NCI-H2196 treated with DMSO at 0.1 percent for 48 hours (cell line): ENCODE measurements at regions not wholly inside any gene's neighbourhood (a gene's known extent, or its start where the extent isn't known, plus 50 kb on each side); places are given as distances from the start of the nearest gene placed in this dataset.

Source experiments
- DNase-seq: peaks from one replicate; lab custom pipeline; 2025; ENCODE audit not compliant: unreplicated experiment; lab: John Stamatoyannopoulos, UW

DNA sequence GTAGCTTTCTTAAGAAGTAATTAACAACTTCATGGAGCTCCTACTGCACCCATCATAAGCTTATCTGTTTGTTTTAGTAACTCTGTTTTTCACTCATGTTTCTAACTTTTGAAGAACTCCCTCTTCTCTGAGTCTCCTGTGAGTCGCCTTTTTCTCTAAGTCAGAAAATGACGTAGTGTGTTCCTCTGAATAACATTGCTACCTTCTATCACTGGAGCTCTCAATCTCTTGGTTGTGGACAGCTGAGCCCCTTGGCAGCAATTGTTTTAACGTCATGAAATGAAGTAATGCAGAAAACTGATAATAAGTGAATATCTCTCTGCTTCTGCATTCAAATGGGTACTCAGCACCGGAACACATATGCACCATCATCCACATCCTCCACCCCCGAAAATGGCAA lies 433.3 kb upstream of the SALL3 start:
- DNase-seq = no peak

DNA sequence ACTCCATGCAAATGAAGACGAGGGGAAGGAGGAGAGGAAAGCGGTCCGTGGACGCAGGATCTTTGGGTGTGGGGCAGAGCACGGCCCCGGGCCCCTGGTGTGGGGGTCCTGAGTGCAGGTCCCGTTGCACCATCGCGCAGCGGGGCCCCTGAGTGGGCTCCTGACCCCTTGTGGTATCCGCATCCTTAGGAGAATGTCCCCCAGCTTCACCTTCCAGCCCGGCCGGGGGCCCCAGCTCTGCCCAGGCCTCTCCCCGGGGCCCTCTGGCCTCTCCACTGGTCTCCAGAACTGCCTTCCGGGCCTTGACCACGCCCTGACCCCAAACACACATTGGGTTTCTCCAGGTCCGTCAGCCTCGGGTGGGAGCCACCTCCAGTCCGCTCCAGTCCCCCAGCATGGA lies 431.8 kb upstream of the SALL3 start:
- no peak for DNase-seq

DNA sequence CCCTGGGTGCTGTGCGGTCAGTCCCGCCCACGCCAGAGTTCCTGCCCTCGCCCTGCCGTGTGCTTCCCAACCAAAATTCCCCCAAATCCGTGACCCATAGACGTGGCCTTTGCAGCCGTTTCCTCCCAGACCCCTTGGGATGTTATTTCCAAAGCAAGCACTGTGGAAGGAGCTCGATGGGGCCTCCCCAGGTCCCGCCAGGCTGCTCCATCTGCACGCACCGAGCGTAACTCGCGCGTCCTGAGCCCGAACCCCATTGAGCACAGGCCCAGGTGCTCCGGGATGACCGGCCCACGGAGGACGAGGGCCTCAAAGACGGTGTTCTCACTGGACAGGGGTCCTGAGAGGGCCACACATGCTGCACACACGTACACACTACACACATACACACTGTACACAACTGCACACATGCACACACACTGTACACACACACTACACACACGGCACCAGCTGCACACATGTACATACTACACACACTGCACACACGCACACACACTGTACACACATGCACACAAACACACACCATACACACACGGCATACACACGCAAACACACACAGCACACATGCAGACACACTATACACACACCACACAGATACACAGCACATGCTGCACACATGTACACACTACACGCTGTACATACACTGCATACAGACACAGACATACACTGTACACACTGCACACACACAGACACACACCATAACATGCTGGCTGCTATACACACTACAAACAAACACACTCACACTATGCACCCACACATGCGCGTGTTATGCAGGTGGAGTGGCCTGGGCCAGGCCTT lies 431.2 kb upstream of the SALL3 start:
- DNase-seq = no peak

DNA sequence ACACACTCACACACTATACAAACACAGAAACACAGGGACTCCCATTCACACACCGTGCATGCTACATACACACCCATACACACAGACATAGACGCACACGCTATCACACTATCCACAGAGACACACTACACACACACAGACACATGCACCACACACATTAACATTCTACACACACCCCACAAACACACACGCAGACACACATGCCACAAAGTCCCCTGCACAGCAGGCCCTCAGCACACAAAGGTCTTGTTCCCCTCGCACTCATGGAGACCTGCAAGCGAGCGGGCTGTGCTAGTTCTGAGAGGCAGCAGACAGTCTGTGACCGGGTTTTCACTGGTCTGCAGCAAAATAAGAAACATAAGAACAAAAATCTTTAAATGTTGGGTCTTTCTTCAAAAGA lies 429.6 kb upstream of the SALL3 start:
- DNase-seq = no peak

DNA sequence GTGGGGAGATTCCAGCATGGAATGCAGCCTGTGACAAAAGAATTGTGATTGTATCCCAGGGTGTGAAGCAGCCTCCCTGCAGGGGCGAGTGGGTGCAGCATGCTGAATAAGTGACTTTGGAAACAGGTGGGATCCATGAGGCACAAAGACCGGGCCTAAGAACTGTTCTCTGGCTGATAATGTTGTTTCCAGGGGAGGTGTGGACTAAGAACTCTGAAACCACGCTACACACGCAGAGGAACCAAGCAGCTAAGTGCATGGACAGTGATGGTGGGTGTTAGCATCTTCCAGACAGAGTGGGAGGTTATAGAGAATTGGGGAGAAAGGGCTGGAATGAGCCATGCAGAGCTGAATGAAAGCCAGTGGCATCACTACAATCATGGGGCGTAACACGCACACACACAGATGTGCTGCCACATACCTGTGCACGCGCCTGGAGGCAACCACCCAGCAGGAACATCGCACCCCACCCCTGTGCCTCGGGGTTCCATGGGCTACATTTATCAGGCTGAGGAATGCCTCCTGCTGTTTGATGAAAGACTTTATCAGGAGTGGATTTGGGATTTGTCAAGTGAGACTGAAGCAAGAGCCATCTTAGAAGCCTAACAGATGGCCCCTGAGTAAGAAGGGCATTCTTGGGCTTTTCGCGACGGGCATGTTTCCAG lies 424.5 kb upstream of the SALL3 start:
- no peak for DNase-seq

DNA sequence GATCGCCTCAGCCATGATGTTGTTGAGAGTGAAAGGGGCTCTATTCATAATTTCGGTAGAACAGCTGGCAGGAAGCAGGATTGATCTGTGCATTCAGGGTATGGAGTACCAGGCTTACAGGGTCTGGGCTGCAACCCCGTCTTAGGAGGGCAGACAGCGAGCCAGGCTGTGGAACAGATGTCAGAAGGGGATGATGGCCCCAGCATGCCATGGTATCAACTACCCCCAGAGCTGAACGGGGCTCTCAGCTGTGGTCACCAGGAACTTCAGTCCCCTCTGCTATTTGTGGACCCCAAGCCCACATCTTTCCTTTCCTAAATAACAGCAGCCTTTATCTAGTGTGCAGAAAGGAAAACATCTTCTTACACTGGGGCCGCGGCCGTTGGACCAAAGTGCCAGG lies 422.2 kb upstream of the SALL3 start:
- DNase-seq = no peak

DNA sequence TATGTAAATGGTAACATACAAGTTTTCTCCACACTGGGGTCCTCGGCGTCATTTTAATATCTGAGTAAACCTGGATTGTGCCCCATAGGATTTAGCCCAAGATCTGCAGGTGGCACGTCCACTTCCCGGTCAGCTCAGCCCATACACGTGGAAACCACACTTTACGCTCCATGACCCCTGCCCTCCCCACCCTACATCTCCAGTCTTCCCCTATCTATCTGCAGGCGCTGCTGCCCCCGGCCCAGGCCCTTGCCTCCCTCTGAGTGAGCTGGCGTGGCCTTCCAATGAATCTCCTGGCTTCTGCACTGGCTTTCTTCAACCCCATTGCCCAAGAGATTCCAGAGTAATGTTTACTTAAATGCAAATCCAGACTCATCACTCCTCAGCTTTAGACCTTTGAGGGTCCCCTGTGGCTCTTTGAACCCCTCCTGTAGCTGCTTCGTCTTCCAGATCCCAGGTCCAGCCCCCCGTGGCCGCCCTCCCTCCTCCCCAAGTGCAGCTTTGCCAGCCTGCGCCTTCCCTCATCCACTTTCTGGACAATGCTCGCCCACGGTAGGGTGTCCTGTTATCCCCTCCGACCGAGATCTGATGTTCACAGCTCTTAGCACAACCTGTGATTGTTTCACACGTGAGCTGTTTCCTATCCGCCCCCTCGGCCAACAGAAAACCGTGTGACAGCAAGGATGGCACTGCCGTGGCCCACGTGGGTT lies 421.4 kb upstream of the SALL3 start:
- DNase-seq = no peak

DNA sequence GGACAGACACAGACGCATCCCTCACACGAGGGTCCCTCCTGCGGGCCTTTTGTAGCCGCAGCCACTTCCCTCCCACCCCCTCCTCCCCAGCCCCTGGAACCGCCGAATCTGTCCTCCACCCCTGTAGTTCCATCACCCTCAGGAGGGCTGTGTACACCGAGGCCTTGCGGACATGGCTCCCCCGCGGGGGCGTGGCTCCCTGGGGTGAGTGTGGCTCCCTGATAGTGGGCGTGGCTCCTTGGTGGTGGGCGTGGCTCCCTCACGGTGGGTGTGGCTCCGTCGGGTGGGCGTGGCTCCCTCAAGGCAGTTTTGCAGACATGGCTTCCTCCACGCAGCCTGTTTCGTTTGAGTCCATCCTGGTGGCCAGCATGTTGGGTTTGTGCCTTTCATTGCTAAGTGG lies 420.7 kb upstream of the SALL3 start:
- DNase-seq = no peak

DNA sequence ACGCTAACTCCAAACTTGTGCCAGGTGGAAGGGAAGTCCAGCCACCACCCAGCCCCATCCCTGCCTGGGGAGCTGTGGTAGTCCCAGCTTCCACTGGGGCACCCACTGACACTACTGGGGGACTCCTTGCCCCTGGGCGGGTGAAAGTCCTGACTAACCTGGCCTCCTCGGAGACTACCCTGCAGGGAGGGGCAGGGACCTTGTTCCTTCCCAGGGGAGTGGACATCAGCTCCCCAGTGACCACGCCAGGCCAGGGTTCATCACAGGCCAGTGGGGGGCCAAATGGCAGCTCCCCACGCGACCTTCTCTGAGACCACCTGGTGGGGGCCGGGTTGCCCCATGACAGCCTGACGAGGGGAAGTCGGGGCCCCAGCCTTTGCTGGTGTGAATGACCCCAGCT lies 420.0 kb upstream of the SALL3 start:
- no peak for DNase-seq

DNA sequence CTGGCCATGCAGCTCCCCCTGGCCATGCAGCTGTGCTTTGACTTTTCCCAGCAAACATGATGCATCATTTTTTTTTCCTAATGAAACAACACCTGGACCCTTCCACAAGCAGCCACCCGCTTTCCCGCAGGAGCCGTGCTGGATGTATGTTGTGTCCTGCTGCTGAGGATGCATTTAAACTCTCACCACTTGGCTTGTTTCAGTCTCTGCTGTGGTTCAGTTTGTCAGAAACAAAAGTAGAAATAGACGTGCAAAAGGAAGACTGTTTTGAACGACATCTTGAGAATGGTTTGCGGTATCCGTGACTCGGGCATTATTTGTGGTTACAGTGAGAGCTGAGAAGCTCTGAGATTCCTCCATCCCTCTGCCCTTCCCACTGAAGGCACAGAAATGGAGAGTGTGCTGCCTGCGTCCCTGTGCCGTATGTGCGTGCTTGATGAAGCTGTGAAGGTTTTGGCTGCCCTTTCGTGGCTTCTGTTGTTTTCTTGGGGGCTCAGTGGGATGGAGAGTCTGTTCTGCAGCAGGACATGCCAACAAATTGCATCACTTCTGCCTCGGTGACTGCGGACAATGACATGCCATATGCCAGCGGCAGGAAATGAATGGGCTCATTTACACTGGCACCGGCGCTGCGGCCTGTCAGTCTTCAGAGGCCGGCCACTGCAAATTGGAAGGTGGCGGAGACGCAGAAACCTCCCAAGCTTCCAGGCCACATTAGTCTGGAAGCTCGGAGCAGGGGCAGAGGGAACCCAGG lies 417.7 kb upstream of the SALL3 start:
- DNase-seq = no peak

DNA sequence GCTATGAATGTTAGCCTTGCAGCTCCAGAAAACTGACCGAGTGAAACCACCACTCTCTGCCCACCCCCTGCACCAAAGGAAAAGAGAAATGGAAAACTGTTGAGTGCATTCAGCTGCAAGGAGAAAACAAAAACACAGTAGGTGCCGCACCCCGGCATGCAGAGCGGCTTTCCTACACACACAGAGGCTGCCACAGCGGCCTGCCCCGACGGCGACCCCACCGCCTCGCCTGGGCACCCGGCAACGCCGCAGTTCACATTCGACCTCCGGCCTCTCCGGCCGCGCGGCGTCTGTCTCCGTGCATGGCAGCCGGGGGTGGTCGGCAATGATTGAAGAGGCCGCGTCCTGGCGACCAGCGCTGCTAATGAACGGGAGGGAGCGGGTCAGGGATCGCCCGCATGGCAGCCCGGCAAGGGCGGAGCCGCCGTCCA lies 417.1 kb upstream of the SALL3 start:
- DNase-seq = no peak

DNA sequence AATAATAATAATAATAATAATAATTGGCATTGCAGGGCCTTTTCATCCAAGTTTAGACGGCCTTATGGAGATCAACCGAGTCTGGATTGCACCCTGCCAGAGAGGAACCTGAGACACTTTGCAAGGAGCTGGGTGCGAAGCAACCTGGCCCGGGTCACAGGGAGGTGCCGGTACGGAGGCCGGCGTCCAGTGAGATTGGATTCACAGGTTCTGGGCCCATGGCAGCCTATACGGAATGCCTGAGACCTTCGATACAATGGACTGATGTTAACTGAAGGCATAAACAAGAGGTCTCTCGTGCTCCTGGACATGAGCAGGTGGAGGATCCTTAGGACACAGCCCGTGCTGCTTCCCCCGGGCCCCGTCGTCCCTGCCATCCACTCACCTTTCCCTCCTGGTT lies 416.5 kb upstream of the SALL3 start:
- DNase-seq = no peak

DNA sequence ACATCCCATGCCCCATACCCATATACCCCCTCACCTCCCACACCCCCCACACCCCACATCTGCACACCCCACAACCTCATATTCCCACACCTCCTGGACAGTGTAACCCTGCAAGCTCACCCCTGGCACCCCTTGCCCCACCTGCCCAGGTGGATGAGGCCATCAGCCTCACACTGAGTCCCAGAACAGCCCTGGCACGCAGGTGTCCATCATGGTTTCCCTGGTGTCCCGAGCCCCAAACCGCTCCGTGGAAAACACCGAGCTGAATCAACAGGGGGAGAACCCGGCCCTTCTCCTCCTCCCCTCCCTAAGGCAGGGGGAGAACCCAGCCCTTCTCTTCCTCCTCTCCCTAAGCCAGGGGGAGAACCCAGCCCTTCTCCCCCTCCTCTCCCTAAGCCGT lies 415.6 kb upstream of the SALL3 start:
- no peak for DNase-seq

DNA sequence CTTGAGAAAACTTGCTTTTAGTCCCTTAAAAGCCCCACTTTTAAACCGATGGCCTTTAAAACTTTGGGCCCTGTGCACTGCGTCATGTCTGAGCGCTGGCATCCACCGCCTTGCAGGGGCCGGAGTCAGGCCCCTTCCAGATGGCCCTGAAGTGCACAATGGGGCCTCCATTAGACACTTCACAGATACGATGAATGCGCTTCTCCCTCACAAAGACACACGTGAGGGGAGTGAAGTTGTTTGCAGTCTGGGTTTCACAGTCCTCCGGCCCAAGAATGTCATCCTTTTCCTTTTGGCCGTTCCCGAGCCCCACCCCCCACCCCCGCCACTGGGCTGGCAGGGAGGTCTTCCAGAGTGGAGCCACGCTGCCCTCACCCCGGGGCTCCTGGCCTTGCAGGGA lies 415.1 kb upstream of the SALL3 start:
- no peak for DNase-seq

DNA sequence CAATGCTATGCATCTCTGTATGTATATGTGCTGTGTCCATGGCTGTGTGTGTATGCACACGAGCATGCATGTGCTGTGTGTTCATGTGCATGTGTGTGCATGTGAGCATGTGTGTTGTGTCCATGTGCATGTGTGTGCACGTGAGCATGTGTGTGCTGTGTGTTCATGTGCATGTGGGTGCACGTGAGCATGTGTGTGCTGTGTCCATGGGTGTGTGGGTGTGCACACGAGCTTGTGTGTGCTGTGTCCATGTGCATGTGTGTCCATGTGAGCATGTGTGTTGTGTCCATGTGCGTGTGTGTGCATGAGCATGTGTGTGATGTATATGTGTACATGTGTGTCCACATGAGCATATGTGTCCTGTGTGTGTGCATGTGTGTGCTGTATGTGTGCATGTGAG lies 414.4 kb upstream of the SALL3 start:
- DNase-seq = no peak

DNA sequence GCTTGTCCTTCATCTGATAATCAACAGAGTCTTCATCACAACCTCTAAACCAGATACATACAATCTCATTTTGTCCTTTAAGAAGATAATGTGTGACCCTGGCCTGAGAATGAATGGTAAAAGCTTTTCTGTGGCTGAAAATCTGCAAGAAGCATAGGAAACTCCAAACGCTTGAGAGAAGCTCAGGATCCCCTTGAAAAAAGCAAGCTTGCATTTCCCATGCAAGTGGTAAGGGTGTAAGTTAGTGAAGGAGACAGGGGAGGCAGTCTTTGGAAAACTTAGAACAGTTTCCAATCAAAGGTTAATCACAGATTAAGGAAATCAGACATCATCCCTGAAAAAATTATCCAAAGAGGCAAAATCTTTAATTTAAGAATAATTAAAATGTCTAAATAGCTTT lies 413.6 kb upstream of the SALL3 start:
- no peak for DNase-seq

DNA sequence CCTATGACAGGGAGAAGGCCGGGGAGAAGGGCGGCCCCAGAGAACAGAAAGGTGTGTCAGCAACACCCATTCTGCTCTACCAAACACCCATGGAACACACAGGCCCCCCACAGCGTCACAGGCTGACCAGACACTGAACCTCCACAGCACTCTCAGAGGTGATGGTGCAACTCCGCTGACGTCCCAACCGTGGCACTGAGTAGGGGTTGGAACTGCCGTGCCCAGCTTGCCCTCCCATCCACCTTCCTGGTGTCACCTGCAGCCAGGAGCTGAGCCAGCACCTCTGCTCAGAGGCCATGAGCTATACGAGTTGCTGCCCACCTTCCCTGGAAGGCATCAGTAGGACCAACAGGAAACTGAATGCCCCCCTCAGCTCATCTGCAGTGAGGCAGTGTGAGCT lies 412.9 kb upstream of the SALL3 start:
- no peak for DNase-seq

DNA sequence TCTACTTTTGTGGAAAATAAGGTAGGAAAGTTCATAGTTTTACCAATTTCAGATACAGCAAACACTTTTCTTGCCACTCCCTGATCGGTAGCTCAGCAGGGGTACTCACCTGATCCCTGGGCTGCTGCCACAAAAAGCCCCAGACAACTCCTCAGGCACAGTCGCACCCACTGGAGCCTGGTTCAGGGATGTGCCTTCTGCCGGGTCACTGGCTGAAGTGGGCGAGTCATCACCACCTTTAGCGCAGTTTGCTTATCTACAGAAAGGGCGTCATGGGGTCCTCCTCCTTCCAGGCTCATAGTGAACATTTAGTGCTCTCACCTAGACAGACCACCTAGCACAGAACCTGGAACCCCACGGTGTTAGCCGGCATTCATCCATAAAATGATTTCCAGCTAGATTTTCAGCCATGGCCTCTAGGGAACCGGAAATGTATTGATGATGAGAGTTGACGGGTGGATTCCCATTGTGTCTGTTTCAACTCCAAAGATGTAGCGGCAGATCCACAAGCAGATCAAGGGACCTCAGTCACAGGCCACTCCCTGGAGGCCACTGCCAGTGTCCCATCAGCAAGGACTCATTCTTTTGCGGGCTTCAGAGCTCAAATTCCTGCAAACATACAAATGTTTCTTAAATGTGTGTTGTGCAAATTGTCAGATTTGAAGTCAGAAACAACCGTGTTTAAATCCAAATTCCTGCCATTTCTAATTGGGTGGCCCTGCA lies 408.4 kb upstream of the SALL3 start:
- DNase-seq = no peak

DNA sequence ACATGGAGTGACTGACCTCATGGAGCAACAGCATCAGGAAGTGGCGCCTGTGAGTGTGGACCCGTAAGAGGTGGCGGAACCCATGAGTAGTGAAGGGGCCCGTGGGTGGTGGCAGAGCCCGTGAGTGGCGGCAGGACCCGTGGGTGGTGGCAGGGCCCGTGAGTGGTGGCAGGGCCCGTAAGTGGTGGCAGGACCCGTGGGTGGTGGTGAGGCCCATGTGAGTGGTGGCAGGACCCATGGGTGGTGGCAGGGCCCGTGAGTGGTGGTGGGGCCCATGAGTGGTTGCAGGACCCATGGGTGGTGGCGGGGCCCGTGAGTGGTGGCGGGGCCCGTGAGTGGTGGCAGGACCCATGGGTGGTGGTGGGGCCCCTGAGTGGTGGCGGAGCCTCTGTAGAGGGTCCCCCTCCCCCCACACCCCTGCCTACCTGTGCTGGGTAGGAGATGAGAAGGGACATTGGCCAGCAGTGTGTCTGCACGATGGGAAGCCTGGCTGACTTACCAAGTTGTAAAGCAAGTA lies 407.7 kb upstream of the SALL3 start:
- DNase-seq = no peak

DNA sequence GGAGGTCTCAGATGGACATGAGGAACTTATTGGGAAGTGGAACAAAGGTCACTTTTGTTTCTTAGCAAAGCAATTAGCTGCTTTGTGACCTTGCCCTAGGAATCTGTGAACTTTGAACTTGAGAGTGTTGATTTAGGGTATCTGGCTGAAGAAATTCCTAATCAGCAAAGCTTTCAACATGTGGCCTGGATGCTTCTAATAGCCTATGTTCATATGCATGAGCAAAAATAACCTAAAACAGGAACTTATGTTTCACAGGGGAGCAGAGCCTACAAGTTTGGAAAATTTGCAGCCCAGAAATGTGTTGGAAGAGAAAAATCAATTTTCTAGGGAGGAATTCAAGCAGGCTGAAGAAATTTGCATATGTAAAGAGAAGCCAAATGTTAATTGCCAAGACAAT lies 405.8 kb upstream of the SALL3 start:
- DNase-seq = no peak

DNA sequence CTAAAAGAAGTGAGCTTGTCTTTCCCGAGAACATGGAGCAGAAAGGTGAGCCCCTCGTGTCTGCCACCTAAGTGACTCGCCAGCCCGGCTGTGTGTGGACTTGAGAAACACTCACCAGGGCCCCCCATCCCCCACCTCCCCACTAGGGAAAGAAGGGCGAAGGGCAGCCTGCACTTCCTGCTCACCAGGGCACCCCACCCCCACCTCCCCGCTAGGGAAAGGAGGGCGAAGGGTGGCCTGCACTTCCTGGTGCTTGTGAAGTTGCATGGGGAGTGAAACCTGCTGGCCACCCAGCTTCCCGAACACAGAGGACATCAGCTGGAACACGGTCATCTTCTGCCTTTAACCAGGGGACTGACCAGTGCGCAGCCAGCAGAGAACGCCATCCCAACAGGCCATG lies 402.7 kb upstream of the SALL3 start:
- DNase-seq = no peak
